ENCODE measurements at regions not wholly inside any gene's neighbourhood (a gene's known extent, or its start where the extent isn't known, plus 50 kb on each side); places are given as distances from the start of the nearest gene placed in this dataset.
A peak's percentile ranks its signal among the peaks of the same experiment; 100 is the strongest.
"Not testable (repeated sequence)": the region's sequence is repeated elsewhere in the genome, so short reads cannot be mapped to it uniquely, and the experiment has no call there.

GRCh38 chr2:65955259-65955658, 479.7 kb upstream of the MEIS1 start:
- no peak for DNase-seq (ENCODE audit: low read depth)

DNA sequence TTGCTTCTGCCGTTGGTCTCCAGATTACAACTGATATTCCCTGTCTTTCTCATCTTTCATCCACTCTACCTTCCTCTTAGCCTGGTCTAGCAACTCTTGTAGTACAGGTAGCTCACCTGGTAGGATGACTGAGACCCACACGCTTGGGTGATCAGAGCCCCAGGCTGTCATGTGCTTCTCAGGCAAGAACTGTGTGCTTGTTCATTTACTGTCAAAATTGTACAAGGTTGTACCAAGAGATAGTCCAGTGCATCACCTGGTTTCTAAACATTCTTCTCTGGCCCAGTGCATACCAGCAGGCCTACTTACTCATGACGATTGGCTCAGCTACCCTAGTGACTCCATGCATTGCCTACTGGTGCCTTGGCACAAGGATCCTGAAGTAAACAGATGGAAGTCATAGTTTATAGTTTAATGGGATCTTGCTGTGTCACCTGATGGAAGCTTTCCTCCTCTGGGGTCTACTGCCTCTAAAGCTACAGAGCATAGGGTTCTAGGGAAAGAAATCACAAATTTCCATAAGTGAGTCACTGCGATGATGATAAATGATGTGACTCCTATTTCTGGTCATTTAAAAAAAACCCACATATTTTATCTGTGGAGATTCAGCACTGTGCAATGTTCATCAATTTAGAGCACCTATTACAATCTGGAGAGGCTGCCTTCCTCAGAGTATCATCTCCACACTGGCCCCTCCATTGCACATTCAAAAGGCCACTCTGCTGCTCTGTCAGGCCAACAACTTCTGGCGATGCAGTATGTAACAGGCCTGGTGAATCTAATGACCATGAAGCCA, 481.8 kb upstream of the MEIS1 start:
- DNase-seq (ENCODE audit: low read depth): no peak

DNA sequence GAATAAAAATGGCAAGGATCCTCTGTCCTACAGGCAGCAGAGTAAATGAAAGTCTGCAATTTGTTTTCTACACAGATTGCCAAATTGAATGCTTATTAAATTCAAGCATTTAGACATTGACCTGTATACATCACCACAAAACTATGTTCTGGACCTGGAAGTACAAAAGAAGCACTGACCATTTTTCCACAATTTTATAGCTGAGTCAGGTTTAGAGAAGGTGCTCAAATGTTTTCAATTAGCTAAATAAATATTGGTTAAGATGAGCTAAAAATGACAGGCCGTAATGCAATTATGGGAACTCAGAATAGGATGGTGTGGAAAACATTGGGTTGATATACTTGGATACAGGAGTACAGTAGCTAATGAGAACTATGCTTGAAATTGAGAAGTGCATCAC, 490.7 kb upstream of the MEIS1 start:
- no peak for DNase-seq (ENCODE audit: low read depth)

- DNase-seq (ENCODE audit: low read depth): no peak
Observed at GRCh38 chr2:65943099-65943786, 491.7 kb upstream of the MEIS1 start.

GRCh38 chr2:65940856-65941255, 494.1 kb upstream of the MEIS1 start:
- DNase-seq (ENCODE audit: low read depth): no peak

DNA sequence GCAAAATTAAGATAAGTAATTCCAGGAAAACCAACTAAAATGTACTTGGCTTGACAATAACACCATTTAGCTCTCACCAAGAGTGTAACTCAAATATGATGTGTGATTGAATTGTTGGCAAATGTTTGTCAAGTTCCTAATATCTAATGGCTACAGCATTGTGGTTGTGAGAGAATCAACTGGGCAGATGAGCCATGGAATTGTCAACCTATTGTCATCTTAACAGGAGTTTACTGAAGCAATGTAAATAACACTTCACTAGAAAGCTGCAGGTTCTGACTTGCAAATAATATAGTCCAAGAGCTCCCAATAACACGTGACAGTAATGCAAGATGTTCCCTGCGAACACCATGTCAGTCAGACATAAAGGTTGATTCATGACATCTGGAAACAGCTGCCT, 495.2 kb upstream of the MEIS1 start:
- no peak for DNase-seq (ENCODE audit: low read depth)

DNA sequence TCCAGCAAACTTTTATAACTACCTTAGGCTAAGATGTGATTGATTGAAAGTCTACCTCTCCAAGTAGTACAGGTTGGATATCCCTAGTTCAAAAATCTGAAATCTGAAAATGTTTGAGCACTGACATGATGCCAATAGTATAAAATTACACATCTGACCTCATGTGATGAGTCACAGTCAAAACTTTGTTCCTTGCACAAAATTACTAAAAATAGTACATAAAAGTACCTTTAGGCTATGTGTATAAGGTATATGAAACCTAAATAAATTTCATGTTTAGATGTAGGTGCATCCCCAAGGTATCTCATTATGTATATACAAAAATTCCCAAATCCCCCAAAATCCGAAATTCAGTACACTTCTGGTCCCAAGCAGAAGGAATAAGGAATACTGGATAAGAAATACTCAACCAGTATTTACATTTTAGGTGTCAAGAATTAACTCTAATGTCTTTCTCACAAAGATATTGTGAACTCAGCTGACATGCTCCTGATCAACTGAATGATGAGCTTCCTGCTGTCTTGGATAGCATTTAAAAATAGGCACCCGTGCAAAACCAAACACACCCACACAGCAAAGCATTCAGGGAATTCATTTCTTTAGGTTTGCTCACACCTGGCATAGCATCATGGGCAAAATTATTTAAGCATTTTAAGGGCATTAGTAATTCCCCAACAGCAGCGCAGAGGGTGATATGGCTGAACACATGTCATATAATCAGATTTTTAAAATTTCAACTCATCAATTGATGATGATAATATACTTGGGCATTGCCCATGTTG, 497.4 kb upstream of the MEIS1 start:
- DNase-seq (ENCODE audit: low read depth): peak; percentile 31

DNA sequence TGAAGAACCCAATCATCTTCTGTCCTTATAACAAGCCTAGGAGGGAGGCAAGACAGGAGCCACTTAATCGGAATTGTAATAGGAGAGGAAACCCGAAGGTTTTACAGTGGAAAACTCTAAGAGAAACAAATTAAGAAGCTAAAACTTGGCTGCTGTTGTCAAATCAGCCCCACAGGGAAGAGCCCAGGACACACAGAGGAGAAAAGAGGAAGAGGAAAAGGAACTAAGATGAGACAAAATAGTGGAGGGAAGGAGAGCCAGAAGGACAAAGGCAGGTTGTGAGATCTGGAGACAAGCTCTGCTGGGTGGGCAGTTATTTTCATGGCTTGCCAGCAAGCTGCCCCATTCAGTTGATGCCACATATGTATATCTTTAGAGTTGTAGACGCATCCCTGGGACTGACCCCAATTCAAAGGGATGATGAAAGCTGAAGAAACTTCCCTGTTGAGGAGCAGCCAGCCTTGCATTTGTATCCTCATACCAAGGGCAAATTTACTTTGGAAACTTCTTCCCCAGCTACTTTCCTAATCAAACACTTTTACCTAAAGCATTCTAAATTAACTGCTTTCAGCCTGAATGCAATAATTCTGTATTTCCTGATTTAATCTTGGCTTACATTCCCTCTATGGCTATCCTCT, 499.8 kb upstream of the MEIS1 start:
- DNase-seq (ENCODE audit: low read depth): no peak

- DNase-seq (ENCODE audit: low read depth): no peak
Observed at GRCh38 chr2:65932571-65932970, 500.2 kb upstream of the SPRED2 start.

DNA sequence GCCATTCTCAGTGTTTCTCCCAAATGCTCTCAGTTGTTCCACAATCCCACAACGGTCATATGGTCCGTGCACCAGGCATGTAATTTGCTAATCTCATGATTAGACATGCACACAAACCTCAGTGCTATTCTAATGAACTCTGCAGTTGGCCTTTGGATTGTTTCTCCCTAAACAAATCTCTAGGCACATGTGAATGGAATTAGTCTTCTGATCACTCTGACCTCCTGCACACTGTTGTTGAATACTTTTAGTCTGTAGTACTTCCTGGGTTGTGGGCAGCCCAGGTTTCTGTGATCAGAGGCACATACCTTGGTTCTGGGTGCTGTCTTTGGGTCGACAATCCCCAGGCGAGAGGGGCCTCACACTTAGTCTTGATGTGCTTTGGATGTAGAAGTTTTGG, 498.7 kb upstream of the SPRED2 start:
- no peak for DNase-seq (ENCODE audit: low read depth)

DNA sequence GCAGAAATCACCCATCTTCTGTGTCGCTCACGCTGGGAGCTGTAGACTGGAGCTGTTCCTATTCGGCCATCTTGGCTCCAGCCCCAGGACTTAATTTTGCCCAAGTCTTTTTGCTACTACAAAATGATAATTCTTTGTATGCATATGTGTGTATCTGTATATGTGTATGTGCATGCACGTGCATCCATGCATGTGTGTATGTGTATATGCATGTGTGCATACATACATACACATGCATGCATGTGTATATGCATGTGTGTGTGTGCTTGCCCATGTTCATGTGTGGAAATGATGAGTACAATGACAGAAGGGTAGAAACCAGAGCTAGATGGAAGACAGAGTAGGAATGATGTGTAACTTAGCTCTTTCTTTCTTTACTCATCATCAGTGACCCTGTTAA, 497.9 kb upstream of the SPRED2 start:
- no peak for DNase-seq (ENCODE audit: low read depth)

GRCh38 chr2:65929664-65930063, 497.3 kb upstream of the SPRED2 start:
- DNase-seq (ENCODE audit: low read depth): not testable (repeated sequence)

DNA sequence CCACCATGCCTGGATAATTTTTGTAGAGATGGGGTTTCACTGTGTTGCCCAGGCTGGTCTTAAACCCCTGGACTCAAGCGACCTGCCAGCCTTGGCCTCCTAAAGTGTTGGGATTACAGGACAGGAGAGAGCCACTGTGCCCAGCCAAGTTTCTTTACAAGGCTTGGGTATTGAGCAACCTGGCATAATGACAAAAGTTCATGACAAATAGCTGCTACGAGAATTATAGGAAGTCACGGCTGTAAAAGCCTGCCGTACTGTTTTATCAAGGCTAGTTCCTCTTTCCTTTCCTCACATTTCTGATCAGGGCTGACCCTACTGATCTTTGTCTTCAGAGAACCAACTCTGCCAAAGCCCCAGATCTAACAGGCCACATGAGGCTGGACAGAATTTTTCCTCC, 490.4 kb upstream of the SPRED2 start:
- DNase-seq (ENCODE audit: low read depth): peak; percentile 13

DNA sequence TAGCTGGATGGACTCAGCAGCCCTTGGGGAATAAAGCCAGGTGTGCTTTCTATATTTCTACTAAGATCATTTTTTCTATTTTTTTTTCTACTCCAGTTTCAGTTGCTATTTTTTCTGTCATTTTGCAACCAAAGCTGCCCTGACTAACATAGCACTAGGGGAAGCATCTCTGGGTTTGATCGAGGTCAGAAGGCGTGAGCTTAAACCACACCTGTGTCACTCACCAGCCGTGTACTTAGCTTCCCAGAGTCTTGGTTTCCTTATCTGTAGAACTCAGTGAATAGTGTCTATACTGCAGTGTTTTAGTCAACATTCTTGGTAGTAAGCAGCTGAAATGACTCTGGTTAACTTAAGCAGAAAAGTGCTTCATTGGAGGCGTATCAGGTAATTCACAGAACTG, 489.6 kb upstream of the SPRED2 start:
- no peak for DNase-seq (ENCODE audit: low read depth)

DNA sequence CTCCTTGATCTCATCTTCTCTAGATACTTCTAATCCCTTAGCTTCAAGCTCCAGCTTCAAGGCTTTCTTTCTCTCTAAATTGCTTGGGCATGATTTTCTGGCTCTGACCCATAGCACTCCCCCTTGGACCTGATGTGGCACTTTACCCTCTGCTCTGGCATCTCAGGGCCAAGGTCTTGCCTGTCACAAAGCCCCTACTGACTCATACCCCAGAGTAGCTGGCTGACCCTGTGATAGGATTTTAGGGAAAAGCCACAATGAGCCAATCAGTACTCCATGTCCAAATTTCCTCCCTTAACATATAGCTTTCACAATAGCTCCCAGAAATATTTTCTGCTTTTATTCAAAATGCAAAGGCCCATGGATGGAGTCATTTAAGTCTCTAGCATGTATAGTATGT, 488.7 kb upstream of the SPRED2 start:
- no peak for DNase-seq (ENCODE audit: low read depth)

- DNase-seq (ENCODE audit: low read depth): no peak
Observed at GRCh38 chr2:65920659-65921058, 488.3 kb upstream of the SPRED2 start.

GRCh38 chr2:65919550-65920188, 487.3 kb upstream of the SPRED2 start:
- DNase-seq (ENCODE audit: low read depth): no peak

- DNase-seq (ENCODE audit: low read depth): no peak
Observed at GRCh38 chr2:65918760-65919187, 486.4 kb upstream of the SPRED2 start.

DNA sequence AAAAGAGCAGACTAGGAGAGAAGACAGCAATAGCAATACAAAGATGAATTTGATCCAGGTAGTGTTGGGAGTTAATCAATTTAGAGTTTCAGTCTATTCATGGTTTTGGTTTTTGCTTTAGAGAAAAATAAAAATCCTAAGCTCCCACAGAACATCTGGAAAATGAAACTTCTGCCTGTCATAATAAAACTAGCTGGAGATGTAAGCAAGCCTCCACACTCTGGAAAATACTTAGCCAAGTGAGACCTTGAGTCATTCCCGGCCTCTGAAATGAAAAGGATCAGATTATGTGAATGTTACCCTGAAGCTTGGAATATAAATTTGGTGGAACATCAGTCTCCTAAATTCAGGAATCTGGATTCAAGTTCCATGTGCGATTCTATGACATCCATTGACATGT, 485.6 kb upstream of the SPRED2 start:
- DNase-seq (ENCODE audit: low read depth): no peak

DNA sequence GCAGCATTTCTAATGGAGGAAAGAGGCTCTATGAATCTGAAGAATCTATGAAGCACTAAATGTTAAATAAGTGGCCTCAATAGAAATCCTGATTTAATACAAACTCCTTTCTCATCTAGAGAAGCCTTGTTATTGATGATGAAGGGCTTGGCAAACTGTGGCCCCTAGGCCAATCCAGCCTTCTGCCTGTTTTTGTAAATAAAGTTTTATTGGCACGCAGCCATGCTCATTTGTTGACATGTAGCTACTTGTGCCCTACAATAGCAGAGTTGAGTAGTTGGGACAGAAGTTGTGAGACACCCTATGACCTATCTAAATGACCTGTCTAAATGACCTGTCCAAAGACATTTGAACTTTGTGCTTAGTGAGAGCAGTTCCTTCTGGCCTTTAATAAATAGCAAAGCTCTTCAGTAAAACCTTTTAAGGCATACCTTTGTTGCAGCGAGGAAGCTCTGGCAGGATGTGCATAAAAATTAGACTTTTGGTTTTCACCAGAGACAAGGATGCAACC, 484.4 kb upstream of the SPRED2 start:
- DNase-seq (ENCODE audit: low read depth): no peak

- no peak for DNase-seq (ENCODE audit: low read depth)
Observed at GRCh38 chr2:65916177-65916576, 483.8 kb upstream of the SPRED2 start.

DNA sequence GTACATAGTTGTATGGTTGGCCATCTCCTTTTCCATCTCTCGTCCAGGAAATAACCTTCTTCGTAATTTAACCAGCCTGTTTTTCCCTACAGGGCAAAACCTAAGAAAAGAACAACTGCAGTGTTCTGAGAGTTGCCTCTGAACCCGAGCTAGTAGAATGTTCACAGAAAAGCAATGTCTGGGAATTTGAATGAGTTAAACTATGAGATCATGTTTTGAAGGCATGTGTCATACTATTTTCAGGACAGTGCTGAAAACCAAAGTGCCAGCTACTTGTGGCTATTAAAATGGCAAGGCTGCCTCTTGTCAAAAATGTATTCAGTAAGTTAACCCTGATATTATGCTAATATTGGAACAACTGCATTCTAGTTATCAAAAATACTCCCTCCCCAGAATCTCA, 482.9 kb upstream of the SPRED2 start:
- no peak for DNase-seq (ENCODE audit: low read depth)

All from EH (cell line).